CD1c-positive myeloid dendritic cell (primary cell): ENCODE measurements at regions not wholly inside any gene's neighbourhood (a gene's known extent, or its start where the extent isn't known, plus 50 kb on each side); places are given as distances from the start of the nearest gene placed in this dataset.

Experiments used
- DNase-seq: peaks from one replicate; pipeline ENCODE4 v3.0.0-alpha.2; 2016; ENCODE audit errors: extremely low spot score

GRCh38 chr12:97924122-97924521 lies 461.5 kb downstream of the RMST start:
- no peak for DNase-seq

- no peak for DNase-seq
Observed at GRCh38 chr12:97927977-97928376, 465.4 kb downstream of the RMST start.

GRCh38 chr12:97936165-97936564 lies 473.6 kb downstream of the RMST start:
- no peak for DNase-seq

- no peak for DNase-seq
Observed at GRCh38 chr12:97938031-97938430, 475.4 kb downstream of the RMST start.

GRCh38 chr12:97939156-97939555 lies 476.6 kb downstream of the RMST start:
- no peak for DNase-seq

GRCh38 chr12:97940105-97940504 lies 477.5 kb downstream of the RMST start:
- no peak for DNase-seq

GRCh38 chr12:97940629-97941028 lies 478.0 kb downstream of the RMST start:
- no peak for DNase-seq

- no peak for DNase-seq
Observed at GRCh38 chr12:97941686-97942354, 479.2 kb downstream of the RMST start.

GRCh38 chr12:97943359-97943758 lies 480.8 kb downstream of the RMST start:
- no peak for DNase-seq

- no peak for DNase-seq
Observed at GRCh38 chr12:97944576-97944975, 482.0 kb downstream of the RMST start.

- DNase-seq, result no peak
Observed at GRCh38 chr12:97946701-97947100, 484.1 kb downstream of the RMST start.

- no peak for DNase-seq
Observed at GRCh38 chr12:97948591-97948990, 486.0 kb downstream of the RMST start.

- DNase-seq, result no peak
Observed at GRCh38 chr12:97951239-97951638, 488.6 kb downstream of the RMST start.

- DNase-seq, result no peak
Observed at GRCh38 chr12:97951717-97952116, 489.1 kb downstream of the RMST start.

GRCh38 chr12:97957109-97957508 lies 494.5 kb downstream of the RMST start:
- DNase-seq, result no peak

- DNase-seq, result no peak
Observed at GRCh38 chr12:97960225-97960624, 497.6 kb downstream of the RMST start.

GRCh38 chr12:97960741-97961608 lies 498.4 kb downstream of the RMST start:
- peak; percentile 16 for DNase-seq

- no peak for DNase-seq
Observed at GRCh38 chr12:97967831-97968230, 505.2 kb downstream of the RMST start.

GRCh38 chr12:97968641-97969197 lies 506.1 kb downstream of the RMST start:
- no peak for DNase-seq

GRCh38 chr12:97977870-97978405 lies 515.3 kb downstream of the RMST start:
- DNase-seq, result no peak

- no peak for DNase-seq
Observed at GRCh38 chr12:97982684-97983083, 520.1 kb downstream of the RMST start.

- no peak for DNase-seq
Observed at GRCh38 chr12:97983796-97984195, 521.2 kb downstream of the RMST start.

- no peak for DNase-seq
Observed at GRCh38 chr12:97984436-97984835, 521.8 kb downstream of the RMST start.
